SK-N-MC (cell line): ENCODE measurements at regions not wholly inside any gene's neighbourhood (a gene's known extent, or its start where the extent isn't known, plus 50 kb on each side); places are given as distances from the start of the nearest gene placed in this dataset.

Experiments
- EZH2 ChIP-seq: fragments of 200-600 bp; sonication (generic); IDR thresholded peaks from one replicate; pipeline ENCODE4 v1.6.1; 2017; ENCODE audit warnings: antibody characterized with exemption
- FOXP2 ChIP-seq: optimal IDR thresholded peaks from 2 replicates; pipeline ENCODE3; 2011; ENCODE audit warnings: mild to moderate bottlenecking, moderate library complexity; ENCODE audit not compliant: insufficient read depth; ENCODE audit errors: extremely low read length, control extremely low read depth
- POLR2AphosphoS5 ChIP-seq: IDR thresholded peaks from 2 replicates; pipeline ENCODE4 v1.6.1; 2012; ENCODE audit warnings: mild to moderate bottlenecking, low read depth, low read length, borderline replicate concordance

DNA sequence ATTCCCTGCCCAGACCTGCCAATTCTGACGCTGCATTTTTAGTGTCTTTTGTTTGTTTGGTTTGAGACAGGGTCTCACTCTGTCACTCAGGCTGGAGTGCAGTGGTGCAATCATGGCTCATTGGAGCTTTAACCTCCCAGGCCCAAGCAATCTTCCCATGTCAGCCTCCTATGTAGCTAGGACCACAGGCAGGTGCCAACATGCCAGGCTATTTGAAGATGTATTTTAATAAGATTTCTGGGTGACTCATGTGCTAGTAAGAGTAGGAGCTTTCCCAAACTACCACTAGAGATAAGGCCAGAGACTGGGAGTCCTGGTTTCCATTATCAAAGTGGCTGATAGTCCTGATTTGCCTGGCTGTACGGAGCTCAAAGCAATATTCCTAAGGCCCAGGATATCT, 693.3 kb downstream of the MED13L start:
- TF ChIP-seq EZH2 (no peak), POLR2AphosphoS5 (no peak), FOXP2 (no peak)
